NCI-H2196 (cell line): ENCODE measurements at regions not wholly inside any gene's neighbourhood (a gene's known extent, or its start where the extent isn't known, plus 50 kb on each side); places are given as distances from the start of the nearest gene placed in this dataset.
A peak's percentile ranks its signal among the peaks of the same experiment; 100 is the strongest.

Experiments
- DNase-seq: peaks from one replicate; lab custom pipeline; 2025; ENCODE audit not compliant: unreplicated experiment; lab: John Stamatoyannopoulos, UW

GRCh38 chr6:95240514-95240913 lies 336.8 kb upstream of the MANEA start:
- DNase-seq, result no peak

DNA sequence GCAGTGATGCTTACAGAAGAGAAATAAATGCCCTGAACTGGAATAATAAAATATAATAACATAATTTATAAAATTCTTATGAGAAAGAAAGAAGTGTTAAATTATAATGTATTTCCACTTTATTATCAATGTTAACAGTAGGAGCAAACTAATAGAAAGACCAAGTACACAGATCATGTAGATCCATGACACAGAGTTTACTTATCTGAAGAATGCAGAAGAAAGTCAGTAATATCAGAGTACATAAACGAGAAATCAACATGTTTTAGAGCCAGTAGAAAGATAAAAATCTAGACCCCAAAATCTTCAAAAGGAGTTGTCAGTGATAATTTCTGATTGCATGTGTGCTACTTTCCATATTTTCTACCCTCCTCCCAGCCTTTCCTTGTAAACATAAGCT lies 334.8 kb upstream of the MANEA start:
- no peak for DNase-seq

- DNase-seq, result no peak
Observed at GRCh38 chr6:95243053-95243452, 334.3 kb upstream of the MANEA start.

GRCh38 chr6:95244751-95245150 lies 332.6 kb upstream of the MANEA start:
- no peak for DNase-seq

DNA sequence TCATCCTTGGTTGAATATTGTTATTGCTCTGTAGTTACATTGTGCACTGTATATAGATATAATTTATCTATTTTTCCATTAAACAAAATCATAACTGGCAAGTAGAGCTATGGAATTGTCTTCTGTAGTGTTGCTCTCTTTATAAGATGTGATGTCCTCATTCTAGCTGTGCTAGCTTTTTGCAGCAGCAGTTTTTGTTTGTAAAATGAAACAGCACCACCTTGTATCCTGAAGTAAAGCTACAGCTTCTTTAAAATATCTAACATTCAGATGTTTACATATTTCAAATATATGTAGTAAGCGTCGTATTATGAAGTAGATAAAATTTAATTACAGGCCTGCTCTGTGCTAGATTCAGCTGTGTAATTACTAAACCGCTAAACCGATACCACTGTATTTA lies 328.8 kb upstream of the MANEA start:
- no peak for DNase-seq

DNA sequence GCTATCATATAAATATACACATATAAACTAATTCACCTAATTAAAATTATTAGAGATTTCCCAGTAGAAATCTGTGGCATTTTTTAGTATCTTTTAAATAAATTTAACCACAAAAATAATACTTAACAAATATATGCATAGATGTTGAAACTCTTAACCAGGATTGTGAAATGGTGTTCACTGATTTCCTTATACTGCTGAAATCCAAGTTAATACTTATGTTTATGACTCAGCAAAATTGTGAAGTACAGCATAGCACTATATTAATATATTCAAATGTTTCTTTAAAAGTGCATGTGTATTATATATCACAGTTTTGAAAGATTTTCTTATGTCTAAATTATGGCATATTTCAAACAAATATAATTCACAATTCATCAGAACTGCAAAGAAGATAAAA lies 328.2 kb upstream of the MANEA start:
- no peak for DNase-seq

GRCh38 chr6:95249661-95250060 lies 327.7 kb upstream of the MANEA start:
- no peak for DNase-seq

GRCh38 chr6:95263840-95264239 lies 313.5 kb upstream of the MANEA start:
- no peak for DNase-seq

GRCh38 chr6:95266537-95267258 lies 310.6 kb upstream of the MANEA start:
- DNase-seq, result no peak

- DNase-seq, result no peak
Observed at GRCh38 chr6:95274686-95275235, 302.6 kb upstream of the MANEA start.

DNA sequence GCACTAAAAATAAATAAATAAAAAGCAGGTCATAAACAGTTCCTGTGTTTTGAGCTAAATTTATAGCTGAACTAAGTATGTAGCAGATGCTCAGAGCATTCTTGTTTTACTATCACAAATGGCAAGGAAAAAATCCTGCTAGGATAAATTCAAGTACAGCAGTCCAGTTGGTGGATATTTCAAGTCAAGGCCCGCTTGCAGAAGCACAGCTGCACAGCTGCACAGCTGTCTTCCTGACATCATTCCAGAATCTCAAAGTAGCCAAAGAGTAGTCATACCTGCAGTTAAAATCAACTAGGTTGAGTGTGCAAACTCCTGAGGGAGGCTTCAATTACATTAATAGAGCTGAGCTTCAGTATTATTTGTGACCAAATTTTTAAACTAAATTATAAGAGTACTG lies 297.7 kb upstream of the MANEA start:
- DNase-seq, result no peak

DNA sequence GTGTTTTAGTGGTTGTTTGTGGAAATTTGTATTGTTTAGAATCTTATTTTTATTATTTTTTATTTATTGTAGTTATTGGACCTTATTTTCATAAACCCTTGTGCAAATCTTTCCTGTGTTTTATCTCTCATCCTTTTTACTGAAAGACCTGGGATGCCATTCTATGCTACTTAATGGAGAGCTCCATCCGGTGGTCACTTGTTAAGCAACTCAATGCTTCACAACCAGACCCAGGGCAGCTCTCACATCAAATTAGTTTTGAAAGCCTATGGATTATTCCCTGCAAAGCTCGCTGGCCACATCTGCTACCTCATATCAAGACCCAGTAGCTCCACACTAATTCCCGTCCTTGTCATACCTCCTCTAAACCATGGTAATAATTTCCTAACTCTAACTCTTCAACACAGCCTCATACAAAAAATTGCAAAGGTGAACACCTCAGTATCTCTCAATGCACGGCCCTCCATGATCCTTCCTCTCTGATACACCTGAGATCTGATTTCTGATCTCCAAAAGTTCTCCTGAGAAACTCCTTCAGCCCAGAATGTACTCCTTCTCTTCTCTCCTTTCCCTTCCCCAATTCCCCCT lies 296.6 kb upstream of the MANEA start:
- DNase-seq, result peak; percentile 11

DNA sequence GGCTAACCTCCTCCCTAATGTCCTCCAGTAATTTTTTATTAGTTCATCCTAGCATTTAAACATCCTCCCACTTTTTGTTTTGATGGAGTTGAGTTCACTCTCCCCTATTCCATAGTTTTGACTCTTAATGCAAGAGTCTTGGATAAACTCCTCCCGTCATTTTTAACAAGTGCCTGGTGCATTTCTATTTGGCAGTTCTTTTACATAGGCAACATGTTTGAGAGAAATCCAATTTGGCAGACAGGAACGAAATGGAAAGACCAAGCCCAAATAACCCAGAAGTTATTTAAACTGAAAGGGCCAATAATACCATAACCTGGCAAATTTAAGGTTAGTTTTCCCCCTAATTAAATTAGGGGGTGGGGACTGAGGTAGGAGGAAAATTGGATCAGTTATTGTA lies 291.5 kb upstream of the MANEA start:
- DNase-seq, result no peak

- DNase-seq, result no peak
Observed at GRCh38 chr6:95286874-95287273, 290.5 kb upstream of the MANEA start.

DNA sequence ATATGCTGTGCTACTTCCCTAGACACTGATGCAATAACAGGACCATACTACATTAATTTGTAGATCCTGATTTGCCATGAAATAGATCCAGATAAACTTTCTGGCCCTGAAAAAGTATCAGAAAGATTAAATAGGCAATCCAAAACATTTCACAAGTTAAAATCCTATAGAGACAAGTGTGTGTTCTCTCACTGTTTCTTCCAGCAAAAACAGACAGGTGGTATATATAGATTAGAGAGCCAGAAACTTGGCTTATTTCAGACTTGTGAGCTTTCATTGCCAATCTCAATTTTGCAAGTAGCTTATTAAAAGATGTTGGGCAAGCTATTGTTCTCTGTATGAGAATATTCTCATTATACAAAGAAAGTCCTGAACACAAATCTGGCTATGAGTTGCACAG lies 289.1 kb upstream of the MANEA start:
- DNase-seq, result no peak

DNA sequence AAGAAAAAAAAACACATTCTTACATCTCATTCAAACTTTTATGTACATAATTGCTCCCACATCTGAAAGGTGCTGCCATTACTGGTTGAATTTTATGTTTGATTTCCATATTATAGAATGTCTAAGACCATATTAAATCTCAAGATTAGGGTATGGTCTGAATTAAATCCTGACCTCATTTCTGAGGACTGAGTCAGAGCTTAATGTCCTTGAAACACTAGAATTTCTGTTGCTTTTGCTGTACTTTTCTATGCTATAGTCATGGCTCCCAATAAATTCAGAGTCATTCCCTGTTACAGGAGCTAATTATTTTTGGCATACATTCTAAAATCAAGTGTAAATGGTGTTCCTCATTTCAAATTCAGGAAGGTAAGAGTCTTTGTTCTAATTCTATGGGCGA lies 285.3 kb upstream of the MANEA start:
- no peak for DNase-seq

DNA sequence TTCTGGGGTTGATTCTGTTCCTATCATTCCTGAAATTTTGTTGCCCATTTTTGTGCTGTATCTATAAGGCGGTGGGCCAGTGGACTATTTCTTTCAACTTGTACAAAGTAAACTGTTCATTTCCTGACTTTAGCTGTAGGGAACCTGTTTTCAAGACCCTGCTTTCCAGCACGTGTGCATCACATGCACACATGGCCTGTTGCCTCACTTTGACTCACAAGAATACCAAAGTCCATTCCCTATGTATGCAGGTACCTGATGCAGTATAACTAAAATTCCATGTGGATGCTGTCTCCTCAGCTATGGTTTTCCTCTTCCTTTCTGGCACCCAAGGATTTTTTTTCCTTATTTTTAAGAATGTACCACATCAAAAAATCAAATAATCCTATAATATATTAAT lies 284.1 kb upstream of the MANEA start:
- DNase-seq, result no peak

GRCh38 chr6:95294043-95294442 lies 283.3 kb upstream of the MANEA start:
- DNase-seq, result no peak

GRCh38 chr6:95309545-95309944 lies 267.8 kb upstream of the MANEA start:
- no peak for DNase-seq

- DNase-seq, result no peak
Observed at GRCh38 chr6:95318137-95318536, 259.2 kb upstream of the MANEA start.

DNA sequence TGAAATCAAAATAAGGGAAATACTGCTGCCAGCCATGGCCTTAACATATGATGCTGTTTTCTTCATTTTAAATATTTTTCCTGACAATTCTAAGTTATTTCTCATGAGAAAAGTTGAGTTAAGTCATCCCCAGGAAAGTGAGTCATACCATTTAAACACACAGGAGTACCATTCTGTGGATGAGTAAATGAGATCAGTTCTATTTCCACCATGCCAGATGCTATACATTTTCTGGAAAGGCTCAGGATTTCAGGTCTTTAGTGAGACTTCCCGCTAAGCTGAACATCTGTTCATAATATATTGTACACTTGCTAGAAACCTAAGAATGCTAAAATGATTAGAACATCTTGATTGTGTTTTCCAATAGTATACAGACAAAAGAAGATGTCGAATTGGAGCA lies 256.2 kb upstream of the MANEA start:
- no peak for DNase-seq

GRCh38 chr6:95325916-95326315 lies 251.4 kb upstream of the MANEA start:
- DNase-seq, result no peak

DNA sequence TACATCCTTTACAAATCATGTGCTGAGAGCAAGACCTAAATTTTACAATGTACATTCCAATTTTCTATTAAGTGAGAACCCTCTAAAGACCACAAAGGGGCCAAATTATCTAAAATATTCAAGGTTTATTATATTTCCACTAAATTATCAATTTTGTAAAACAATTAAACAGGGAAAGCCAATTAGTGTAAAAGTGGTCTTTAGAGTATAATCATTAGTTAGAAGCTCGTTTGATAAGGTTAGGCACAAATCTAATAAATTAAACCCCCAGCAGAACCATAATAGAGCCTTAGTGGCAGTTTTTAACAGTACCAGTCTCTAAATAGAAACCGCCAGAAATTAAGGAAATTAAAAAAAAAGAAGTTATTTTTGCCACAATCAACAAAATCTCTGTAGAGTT lies 249.1 kb upstream of the MANEA start:
- DNase-seq, result no peak
